ENCODE measurements at regions not wholly inside any gene's neighbourhood (a gene's known extent, or its start where the extent isn't known, plus 50 kb on each side); places are given as distances from the start of the nearest gene placed in this dataset.

- no peak overlapping the region for H3K4me3 ChIP-seq (ENCODE audit: low read depth, low read length)
- TF ChIP-seq POLR2A (IDR thresholded peaks at IDR 0.05; ENCODE audit: extremely low read depth, insufficient read length) = no peak
- TF ChIP-seq MYC (IDR thresholded peaks at IDR 0.05; ENCODE audit: low read depth, low read length) = no peak
- TF ChIP-seq MAX (IDR thresholded peaks at IDR 0.05; ENCODE audit: low read depth, low read length) = no peak
- no peak for TF ChIP-seq CTCF (IDR thresholded peaks at IDR 0.05; ENCODE audit: low read depth, low read length)
- no peak for DNase-seq (ENCODE audit: low read depth)
Measured at GRCh38 chr18:44227501-44227900, 453.2 kb upstream of the SETBP1 start.

- H3K4me3 ChIP-seq (ENCODE audit: low read depth, low read length) = no peak overlapping the region
- no peak for DNase-seq (ENCODE audit: low read depth)
- TF ChIP-seq CTCF (IDR thresholded peaks at IDR 0.05; ENCODE audit: low read depth, low read length) (no peak), MAX (IDR thresholded peaks at IDR 0.05; ENCODE audit: low read depth, low read length) (no peak), MYC (IDR thresholded peaks at IDR 0.05; ENCODE audit: low read depth, low read length) (no peak), POLR2A (IDR thresholded peaks at IDR 0.05; ENCODE audit: extremely low read depth, insufficient read length) (no peak)
Measured at GRCh38 chr18:44229693-44230108, 451.0 kb upstream of the SETBP1 start.

GRCh38 chr18:44231936-44232335 lies 448.8 kb upstream of the SETBP1 start:
- no peak for DNase-seq (ENCODE audit: low read depth)
- TF ChIP-seq MYC (IDR thresholded peaks at IDR 0.05; ENCODE audit: low read depth, low read length) (no peak), MAX (IDR thresholded peaks at IDR 0.05; ENCODE audit: low read depth, low read length) (no peak), POLR2A (IDR thresholded peaks at IDR 0.05; ENCODE audit: extremely low read depth, insufficient read length) (no peak), CTCF (IDR thresholded peaks at IDR 0.05; ENCODE audit: low read depth, low read length) (no peak)
- no peak overlapping the region for H3K4me3 ChIP-seq (ENCODE audit: low read depth, low read length)

GRCh38 chr18:44232500-44232899 lies 448.2 kb upstream of the SETBP1 start:
- DNase-seq (ENCODE audit: low read depth) = no peak
- H3K4me3 ChIP-seq (ENCODE audit: low read depth, low read length) = no peak overlapping the region
- no peak for TF ChIP-seq CTCF (IDR thresholded peaks at IDR 0.05; ENCODE audit: low read depth, low read length)
- TF ChIP-seq POLR2A (IDR thresholded peaks at IDR 0.05; ENCODE audit: extremely low read depth, insufficient read length) = no peak
- no peak for TF ChIP-seq MAX (IDR thresholded peaks at IDR 0.05; ENCODE audit: low read depth, low read length)
- no peak for TF ChIP-seq MYC (IDR thresholded peaks at IDR 0.05; ENCODE audit: low read depth, low read length)

GRCh38 chr18:44238454-44238853 lies 442.2 kb upstream of the SETBP1 start:
- TF ChIP-seq POLR2A (IDR thresholded peaks at IDR 0.05; ENCODE audit: extremely low read depth, insufficient read length) (no peak), MYC (IDR thresholded peaks at IDR 0.05; ENCODE audit: low read depth, low read length) (no peak), CTCF (IDR thresholded peaks at IDR 0.05; ENCODE audit: low read depth, low read length) (no peak), MAX (IDR thresholded peaks at IDR 0.05; ENCODE audit: low read depth, low read length) (no peak)
- no peak overlapping the region for H3K4me3 ChIP-seq (ENCODE audit: low read depth, low read length)
- no peak for DNase-seq (ENCODE audit: low read depth)

- H3K4me3 ChIP-seq (ENCODE audit: low read depth, low read length) = no peak overlapping the region
- DNase-seq (ENCODE audit: low read depth) = no peak
- TF ChIP-seq MAX (IDR thresholded peaks at IDR 0.05; ENCODE audit: low read depth, low read length) (no peak), CTCF (IDR thresholded peaks at IDR 0.05; ENCODE audit: low read depth, low read length) (no peak), MYC (IDR thresholded peaks at IDR 0.05; ENCODE audit: low read depth, low read length) (no peak), POLR2A (IDR thresholded peaks at IDR 0.05; ENCODE audit: extremely low read depth, insufficient read length) (no peak)
Measured at GRCh38 chr18:44238911-44239310, 441.8 kb upstream of the SETBP1 start.
